ENCODE measurements at regions not wholly inside any gene's neighbourhood (a gene's known extent, or its start where the extent isn't known, plus 50 kb on each side); places are given as distances from the start of the nearest gene placed in this dataset.
A peak's percentile ranks its signal among the peaks of the same experiment; 100 is the strongest.

DNA sequence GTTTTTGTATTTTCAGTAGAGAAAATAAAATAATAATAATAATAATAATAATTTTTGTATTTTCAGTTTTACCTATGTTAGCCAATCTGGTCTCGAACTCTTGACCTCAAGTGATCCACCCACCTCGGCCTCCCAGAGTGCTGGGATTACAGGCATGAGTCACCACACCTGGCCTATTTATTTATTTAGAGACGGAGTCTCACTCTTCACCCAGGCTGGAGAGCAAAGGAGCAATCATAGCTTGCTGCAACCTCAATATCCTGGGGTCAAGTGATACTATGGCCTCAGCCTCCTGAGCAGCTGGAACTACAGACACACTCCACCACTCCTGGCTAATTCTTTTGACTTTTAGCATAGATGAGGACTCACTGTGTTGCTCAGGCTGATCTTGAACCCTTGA lies 167.5 kb downstream of the TLE1 start (continued):
- TF ChIP-seq TSC22D2 (CRISPR knock-in tag; IDR thresholded peaks at IDR 0.05; ENCODE audit: borderline replicate concordance): no peak
- TF ChIP-seq ZKSCAN1 (IDR thresholded peaks at IDR 0.05; ENCODE audit: low read length): no peak
- no peak for TF ChIP-seq ZBTB21 (CRISPR knock-in tag; IDR thresholded peaks at IDR 0.05)
- TF ChIP-seq HIVEP1 (CRISPR knock-in tag; IDR thresholded peaks at IDR 0.05): no peak
- no peak for TF ChIP-seq CBFB (CRISPR knock-in tag; IDR thresholded peaks at IDR 0.05)
- TF ChIP-seq, protein P1, sequence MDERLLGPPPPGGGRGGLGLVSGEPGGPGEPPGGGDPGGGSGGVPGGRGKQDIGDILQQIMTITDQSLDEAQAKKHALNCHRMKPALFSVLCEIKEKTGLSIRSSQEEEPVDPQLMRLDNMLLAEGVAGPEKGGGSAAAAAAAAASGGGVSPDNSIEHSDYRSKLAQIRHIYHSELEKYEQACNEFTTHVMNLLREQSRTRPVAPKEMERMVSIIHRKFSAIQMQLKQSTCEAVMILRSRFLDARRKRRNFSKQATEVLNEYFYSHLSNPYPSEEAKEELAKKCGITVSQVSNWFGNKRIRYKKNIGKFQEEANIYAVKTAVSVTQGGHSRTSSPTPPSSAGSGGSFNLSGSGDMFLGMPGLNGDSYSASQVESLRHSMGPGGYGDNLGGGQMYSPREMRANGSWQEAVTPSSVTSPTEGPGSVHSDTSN (CRISPR knock-in tag; IDR thresholded peaks at IDR 0.05): no peak
- TF ChIP-seq, protein P2, sequence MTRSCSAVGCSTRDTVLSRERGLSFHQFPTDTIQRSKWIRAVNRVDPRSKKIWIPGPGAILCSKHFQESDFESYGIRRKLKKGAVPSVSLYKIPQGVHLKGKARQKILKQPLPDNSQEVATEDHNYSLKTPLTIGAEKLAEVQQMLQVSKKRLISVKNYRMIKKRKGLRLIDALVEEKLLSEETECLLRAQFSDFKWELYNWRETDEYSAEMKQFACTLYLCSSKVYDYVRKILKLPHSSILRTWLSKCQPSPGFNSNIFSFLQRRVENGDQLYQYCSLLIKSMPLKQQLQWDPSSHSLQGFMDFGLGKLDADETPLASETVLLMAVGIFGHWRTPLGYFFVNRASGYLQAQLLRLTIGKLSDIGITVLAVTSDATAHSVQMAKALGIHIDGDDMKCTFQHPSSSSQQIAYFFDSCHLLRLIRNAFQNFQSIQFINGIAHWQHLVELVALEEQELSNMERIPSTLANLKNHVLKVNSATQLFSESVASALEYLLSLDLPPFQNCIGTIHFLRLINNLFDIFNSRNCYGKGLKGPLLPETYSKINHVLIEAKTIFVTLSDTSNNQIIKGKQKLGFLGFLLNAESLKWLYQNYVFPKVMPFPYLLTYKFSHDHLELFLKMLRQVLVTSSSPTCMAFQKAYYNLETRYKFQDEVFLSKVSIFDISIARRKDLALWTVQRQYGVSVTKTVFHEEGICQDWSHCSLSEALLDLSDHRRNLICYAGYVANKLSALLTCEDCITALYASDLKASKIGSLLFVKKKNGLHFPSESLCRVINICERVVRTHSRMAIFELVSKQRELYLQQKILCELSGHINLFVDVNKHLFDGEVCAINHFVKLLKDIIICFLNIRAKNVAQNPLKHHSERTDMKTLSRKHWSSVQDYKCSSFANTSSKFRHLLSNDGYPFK (CRISPR knock-in tag; IDR thresholded peaks at IDR 0.05; ENCODE audit: borderline replicate concordance): no peak
- TF ChIP-seq PHF20 (CRISPR knock-in tag; IDR thresholded peaks at IDR 0.05): no peak
- no peak for TF ChIP-seq ZNF7 (CRISPR knock-in tag; IDR thresholded peaks at IDR 0.05)
- no peak for TF ChIP-seq ZNF556 (CRISPR knock-in tag; IDR thresholded peaks at IDR 0.05; ENCODE audit: borderline replicate concordance)
- no peak for TF ChIP-seq RFX3 (CRISPR knock-in tag; IDR thresholded peaks at IDR 0.05)
- TF ChIP-seq, protein P3, sequence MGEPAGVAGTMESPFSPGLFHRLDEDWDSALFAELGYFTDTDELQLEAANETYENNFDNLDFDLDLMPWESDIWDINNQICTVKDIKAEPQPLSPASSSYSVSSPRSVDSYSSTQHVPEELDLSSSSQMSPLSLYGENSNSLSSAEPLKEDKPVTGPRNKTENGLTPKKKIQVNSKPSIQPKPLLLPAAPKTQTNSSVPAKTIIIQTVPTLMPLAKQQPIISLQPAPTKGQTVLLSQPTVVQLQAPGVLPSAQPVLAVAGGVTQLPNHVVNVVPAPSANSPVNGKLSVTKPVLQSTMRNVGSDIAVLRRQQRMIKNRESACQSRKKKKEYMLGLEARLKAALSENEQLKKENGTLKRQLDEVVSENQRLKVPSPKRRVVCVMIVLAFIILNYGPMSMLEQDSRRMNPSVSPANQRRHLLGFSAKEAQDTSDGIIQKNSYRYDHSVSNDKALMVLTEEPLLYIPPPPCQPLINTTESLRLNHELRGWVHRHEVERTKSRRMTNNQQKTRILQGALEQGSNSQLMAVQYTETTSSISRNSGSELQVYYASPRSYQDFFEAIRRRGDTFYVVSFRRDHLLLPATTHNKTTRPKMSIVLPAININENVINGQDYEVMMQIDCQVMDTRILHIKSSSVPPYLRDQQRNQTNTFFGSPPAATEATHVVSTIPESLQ (CRISPR knock-in tag; conservative IDR thresholded peaks at IDR 0.05): no peak
- no peak for TF ChIP-seq HOXD1 (CRISPR knock-in tag; IDR thresholded peaks at IDR 0.05)
- TF ChIP-seq HNRNPLL (IDR thresholded peaks at IDR 0.05; ENCODE audit: low read depth, low read length, poor library complexity, severe bottlenecking): no peak
- no peak for TF ChIP-seq AGO1 (IDR thresholded peaks at IDR 0.05; ENCODE audit: low read depth, low read length, poor library complexity, severe bottlenecking)
- TF ChIP-seq, protein P4, sequence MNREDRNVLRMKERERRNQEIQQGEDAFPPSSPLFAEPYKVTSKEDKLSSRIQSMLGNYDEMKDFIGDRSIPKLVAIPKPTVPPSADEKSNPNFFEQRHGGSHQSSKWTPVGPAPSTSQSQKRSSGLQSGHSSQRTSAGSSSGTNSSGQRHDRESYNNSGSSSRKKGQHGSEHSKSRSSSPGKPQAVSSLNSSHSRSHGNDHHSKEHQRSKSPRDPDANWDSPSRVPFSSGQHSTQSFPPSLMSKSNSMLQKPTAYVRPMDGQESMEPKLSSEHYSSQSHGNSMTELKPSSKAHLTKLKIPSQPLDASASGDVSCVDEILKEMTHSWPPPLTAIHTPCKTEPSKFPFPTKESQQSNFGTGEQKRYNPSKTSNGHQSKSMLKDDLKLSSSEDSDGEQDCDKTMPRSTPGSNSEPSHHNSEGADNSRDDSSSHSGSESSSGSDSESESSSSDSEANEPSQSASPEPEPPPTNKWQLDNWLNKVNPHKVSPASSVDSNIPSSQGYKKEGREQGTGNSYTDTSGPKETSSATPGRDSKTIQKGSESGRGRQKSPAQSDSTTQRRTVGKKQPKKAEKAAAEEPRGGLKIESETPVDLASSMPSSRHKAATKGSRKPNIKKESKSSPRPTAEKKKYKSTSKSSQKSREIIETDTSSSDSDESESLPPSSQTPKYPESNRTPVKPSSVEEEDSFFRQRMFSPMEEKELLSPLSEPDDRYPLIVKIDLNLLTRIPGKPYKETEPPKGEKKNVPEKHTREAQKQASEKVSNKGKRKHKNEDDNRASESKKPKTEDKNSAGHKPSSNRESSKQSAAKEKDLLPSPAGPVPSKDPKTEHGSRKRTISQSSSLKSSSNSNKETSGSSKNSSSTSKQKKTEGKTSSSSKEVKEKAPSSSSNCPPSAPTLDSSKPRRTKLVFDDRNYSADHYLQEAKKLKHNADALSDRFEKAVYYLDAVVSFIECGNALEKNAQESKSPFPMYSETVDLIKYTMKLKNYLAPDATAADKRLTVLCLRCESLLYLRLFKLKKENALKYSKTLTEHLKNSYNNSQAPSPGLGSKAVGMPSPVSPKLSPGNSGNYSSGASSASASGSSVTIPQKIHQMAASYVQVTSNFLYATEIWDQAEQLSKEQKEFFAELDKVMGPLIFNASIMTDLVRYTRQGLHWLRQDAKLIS (CRISPR knock-in tag; IDR thresholded peaks at IDR 0.05): no peak
- TF ChIP-seq NR3C1 (CRISPR knock-in tag; IDR thresholded peaks at IDR 0.05): no peak
- no peak for TF ChIP-seq ZNF607 (CRISPR knock-in tag; IDR thresholded peaks at IDR 0.05; ENCODE audit: borderline replicate concordance)
- TF ChIP-seq MAFF (IDR thresholded peaks at IDR 0.05; ENCODE audit: low read depth, low read length): no peak
- no peak for TF ChIP-seq ZNF207 (IDR thresholded peaks at IDR 0.05; ENCODE audit: borderline replicate concordance)
- TF ChIP-seq ZNF441 (CRISPR knock-in tag; IDR thresholded peaks at IDR 0.05; ENCODE audit: borderline replicate concordance): peak; percentile 75
- TF ChIP-seq, protein P5, sequence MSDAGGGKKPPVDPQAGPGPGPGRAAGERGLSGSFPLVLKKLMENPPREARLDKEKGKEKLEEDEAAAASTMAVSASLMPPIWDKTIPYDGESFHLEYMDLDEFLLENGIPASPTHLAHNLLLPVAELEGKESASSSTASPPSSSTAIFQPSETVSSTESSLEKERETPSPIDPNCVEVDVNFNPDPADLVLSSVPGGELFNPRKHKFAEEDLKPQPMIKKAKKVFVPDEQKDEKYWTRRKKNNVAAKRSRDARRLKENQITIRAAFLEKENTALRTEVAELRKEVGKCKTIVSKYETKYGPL (CRISPR knock-in tag; IDR thresholded peaks at IDR 0.05): no peak
